ENCODE measurements at regions not wholly inside any gene's neighbourhood (a gene's known extent, or its start where the extent isn't known, plus 50 kb on each side); places are given as distances from the start of the nearest gene placed in this dataset.

DNA sequence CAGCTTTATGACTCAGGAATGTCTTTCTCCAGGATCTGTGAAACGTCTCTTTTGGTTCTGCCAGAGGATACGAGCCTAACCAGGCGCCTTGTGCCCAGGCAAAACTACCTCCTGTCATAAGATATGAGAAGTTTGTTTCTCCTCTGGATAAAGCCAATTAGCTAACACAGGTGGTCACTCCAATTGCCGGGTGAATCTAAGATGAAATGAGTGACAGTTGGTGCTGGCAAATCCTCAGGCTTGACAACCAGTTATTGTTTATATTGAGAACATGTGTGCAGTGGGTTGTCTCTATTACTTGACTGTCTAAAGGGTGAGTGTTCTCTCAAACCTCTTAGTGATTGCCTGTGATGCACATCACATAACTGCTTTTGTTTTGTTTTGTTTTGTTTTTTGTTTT, 449.1 kb downstream of the XPNPEP1 start:
- TF ChIP-seq, protein P1, sequence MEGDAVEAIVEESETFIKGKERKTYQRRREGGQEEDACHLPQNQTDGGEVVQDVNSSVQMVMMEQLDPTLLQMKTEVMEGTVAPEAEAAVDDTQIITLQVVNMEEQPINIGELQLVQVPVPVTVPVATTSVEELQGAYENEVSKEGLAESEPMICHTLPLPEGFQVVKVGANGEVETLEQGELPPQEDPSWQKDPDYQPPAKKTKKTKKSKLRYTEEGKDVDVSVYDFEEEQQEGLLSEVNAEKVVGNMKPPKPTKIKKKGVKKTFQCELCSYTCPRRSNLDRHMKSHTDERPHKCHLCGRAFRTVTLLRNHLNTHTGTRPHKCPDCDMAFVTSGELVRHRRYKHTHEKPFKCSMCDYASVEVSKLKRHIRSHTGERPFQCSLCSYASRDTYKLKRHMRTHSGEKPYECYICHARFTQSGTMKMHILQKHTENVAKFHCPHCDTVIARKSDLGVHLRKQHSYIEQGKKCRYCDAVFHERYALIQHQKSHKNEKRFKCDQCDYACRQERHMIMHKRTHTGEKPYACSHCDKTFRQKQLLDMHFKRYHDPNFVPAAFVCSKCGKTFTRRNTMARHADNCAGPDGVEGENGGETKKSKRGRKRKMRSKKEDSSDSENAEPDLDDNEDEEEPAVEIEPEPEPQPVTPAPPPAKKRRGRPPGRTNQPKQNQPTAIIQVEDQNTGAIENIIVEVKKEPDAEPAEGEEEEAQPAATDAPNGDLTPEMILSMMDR (IDR thresholded peaks at IDR 0.05), result no peak
- TF ChIP-seq POLR2A (IDR thresholded peaks at IDR 0.05), result no peak
- TF ChIP-seq EP300 (IDR thresholded peaks at IDR 0.05), result no peak

All from tibial nerve (tissue), 4 donors.